Anterior cingulate cortex (tissue), 58 donors: ENCODE measurements at regions not wholly inside any gene's neighbourhood (a gene's known extent, or its start where the extent isn't known, plus 50 kb on each side); places are given as distances from the start of the nearest gene placed in this dataset.

Source experiments
- DNase-seq, 58 donors: peaks; one replicate each; lab custom pipeline; 2025; lab: John Stamatoyannopoulos, UW

- no peak for DNase-seq
Measured at GRCh38 chr2:8073916-8074315, 607.9 kb upstream of the ID2 start.

- no peak for DNase-seq
Measured at GRCh38 chr2:8076448-8077342, 605.2 kb upstream of the ID2 start.

DNA sequence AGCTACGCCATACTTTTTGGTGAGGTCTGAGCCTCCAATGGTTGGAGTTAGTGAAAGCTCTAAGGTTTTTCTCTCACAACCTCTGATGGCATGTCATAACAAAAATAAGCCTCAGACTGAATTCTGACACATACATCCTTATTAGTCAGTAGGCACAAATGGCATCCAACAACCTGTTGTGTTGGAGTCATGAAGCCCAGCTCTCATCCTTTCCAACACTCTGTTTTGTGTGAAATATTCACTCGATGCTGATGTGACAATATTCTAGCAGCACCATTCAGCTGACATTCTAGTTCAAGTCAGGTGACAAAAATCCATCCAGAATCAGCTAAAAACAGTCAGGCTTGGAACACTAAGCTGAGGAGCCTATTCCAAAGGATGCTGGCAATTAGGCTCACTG, 603.2 kb upstream of the ID2 start:
- DNase-seq = no peak

DNA sequence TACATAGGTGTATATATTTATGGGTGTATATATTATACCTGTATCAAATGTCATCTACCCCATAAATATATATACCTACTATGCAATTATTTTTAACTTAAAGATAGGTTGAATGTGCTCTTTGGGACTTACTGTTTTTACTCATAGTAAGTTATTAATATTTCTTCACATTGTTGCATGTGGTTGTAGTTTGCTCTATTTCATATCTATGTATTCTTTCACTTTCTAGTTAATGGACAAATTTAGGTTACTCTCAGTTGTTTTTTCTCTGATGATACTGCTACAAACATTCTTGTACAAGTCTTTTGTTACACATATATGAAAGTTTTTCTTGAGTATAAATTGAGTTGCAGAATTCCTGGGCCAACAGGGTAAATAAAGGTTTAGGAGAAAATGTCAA, 601.8 kb upstream of the ID2 start:
- DNase-seq = no peak

GRCh38 chr2:8081130-8081529, 600.7 kb upstream of the ID2 start:
- no peak for DNase-seq

GRCh38 chr2:8082840-8083239, 599.0 kb upstream of the ID2 start:
- DNase-seq = no peak

- no peak for DNase-seq
Measured at GRCh38 chr2:8086357-8086756, 595.5 kb upstream of the ID2 start.

- DNase-seq = peak in 2 of 58 donors; percentile 3 to 5
Measured at GRCh38 chr2:8086796-8087479, 594.9 kb upstream of the ID2 start.

DNA sequence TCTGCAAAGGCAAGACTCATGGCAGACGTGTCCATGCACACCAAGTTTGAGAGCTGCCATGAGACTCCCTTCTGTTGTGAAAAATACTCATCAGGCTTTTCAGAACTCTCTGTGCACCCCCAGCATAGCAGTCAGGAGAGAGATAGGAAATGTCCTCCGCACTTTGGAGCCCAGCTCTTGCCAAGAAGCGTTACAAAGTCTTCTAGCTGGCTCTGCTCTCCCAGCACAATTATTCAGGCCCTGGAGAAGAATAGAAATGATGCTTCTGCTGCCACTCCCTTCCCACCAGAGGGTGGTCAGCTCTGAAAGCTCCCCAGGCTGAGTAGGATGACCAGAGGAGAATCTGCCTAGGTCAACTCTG, 594.4 kb upstream of the ID2 start:
- peak in 3 of 58 donors; percentile 8 to 16 (median 11) for DNase-seq

GRCh38 chr2:8088810-8089209, 593.0 kb upstream of the ID2 start:
- DNase-seq = no peak

DNA sequence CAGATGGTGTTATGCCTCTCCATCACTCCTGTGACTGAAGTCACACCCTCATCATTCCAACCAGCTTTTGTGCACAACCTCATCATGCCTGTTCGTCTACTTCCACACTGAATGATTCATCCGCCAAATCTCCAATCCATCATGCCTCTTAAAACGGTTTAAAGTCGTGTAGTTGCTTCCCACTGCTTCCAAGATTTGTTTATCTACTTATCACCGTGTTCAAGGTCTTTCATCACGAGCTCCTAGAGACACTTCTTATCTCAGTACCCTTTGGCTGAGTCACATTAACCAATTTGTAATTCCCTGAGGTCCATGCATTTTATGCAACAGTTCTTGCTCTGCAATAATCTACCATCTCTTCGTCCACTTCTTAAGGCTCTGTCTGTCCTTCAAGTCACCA, 592.3 kb upstream of the ID2 start:
- no peak for DNase-seq

DNA sequence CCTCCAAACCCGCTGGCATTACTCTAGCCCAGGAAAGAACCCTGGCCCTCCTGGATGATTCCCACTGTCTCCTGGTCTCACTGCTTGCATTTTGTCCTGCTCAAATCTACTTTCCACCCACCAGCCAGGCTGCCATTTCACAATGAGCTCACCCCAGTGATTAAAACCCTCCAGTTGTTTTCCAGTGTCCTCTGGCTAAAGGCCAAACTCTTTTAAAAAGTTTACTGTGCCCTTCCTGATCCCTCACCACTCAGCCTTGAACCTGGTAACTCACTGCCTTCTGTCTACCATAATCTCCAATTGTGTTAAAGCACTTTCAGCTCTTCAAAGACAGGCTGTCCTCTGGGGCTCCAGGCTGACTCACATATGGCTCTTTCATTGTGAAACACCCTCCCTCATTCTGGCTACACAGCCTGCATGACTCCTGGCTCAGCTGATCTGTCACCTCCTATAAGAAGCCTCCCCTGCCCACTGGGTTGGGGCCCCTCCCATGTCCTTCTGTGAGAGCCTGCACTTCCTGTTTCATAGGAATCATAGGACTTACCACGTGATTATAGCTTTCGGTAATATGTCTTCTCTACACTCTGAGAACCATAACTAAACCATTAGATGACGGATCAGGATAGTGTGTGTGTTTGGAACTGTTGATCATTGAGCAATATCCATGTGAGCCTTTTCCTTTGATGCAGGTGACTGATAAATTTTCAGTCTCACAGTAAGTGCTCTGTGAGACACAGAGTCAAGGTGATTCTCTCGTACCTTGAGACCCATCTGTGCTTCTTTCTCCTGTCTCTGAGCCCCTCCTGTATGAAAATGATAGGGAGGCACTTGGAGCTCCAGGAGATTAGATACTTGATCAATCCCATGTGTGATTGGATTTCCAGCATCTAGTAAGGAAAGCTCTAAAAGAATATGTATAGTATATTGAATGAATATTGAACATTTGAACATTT, 590.8 kb upstream of the ID2 start:
- DNase-seq = no peak

- DNase-seq = peak in 33 of 58 donors; percentile 4 to 64 (median 24)
Measured at GRCh38 chr2:8094526-8094925, 587.3 kb upstream of the ID2 start.

DNA sequence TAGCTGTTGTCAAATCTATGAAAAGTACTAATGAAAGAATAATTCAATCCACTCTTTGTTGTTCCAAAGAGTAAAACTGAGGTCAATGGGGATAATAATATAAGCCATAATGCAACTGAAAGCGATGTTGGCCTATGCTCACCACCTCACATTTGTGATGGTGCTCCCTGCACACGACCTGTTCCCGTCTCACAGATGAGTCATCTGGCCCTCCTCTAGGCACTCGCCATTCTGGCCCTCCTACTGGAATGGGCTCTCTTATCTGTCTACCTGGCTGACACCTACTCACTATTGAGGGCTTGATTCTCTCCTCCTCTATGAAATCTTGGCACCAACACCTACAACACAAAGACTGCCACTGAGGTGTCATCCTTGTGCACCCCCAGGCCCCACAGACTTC, 585.9 kb upstream of the ID2 start:
- DNase-seq = no peak

DNA sequence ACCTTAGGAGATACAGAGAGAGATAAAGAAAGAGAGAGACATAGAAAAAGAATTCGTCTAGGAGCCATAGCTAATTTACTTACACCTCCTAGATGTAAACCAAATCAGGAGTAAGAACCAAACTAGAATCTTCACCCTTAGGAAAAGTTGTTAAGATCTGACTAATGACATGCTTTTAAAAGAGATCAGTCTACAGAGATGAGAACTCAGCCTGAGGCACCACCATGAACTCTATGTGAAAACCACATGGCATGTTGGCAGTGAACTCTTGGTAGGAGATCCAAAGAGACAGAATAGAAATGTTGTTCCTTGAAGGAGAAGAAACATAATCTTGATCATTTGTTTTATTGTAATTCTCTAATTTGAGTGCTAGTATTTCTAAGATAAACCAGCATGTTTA, 585.4 kb upstream of the ID2 start:
- no peak for DNase-seq

DNA sequence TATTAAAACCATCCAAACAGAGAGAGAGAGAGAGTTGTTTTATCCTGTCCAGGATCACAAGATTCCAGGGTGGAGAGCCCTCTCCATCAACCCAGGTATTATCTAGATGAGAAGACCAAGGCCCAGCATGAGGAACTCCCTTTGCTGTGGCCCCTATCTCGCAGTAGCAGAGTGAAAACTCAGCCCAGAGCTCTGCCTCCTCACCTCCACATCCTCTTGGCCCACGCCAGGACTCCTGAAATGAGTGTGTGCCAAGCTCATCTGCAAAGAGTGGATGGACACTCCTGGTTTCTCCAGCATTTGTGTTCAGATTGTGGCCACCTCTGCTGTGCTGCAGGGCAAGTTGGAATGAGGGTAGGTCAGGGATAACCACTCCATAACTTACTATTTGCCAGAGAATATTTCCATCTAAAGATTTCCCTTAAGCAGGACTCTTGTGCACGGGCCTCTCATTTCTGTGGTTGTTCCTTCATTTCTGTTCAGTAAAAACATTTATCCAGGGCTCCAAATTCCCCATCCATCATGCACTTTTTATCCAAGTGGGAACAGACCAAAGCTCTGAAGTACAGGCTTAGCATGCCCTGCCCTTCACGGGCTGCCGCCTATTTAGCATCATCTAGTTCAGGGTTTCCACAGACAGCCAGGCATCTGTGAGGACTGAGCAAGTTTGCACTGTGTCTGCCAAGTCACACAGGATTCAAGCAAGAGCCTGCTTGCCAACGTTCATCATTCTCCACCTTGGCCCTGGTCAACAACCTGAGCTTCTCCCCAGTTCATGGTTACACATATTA, 583.2 kb upstream of the ID2 start:
- no peak for DNase-seq

GRCh38 chr2:8099267-8099582, 582.6 kb upstream of the ID2 start:
- DNase-seq = no peak

- DNase-seq = no peak
Measured at GRCh38 chr2:8101614-8102277, 580.1 kb upstream of the ID2 start.

- no peak for DNase-seq
Measured at GRCh38 chr2:8102470-8102869, 579.4 kb upstream of the ID2 start.
